ENCODE measurements at regions not wholly inside any gene's neighbourhood (a gene's known extent, or its start where the extent isn't known, plus 50 kb on each side); places are given as distances from the start of the nearest gene placed in this dataset.
"Not testable (repeated sequence)": the region's sequence is repeated elsewhere in the genome, so short reads cannot be mapped to it uniquely, and the experiment has no call there.

- DNase-seq, result no peak
Observed at GRCh38 chr2:167745667-167746066, 501.7 kb downstream of the STK39 start.

GRCh38 chr2:167739921-167740320 lies 507.5 kb downstream of the STK39 start:
- DNase-seq, result not testable (repeated sequence)

GRCh38 chr2:167733747-167734146 lies 513.6 kb downstream of the STK39 start:
- no peak for DNase-seq

- no peak for DNase-seq
Observed at GRCh38 chr2:167732326-167732725, 515.1 kb downstream of the STK39 start.

- no peak for DNase-seq
Observed at GRCh38 chr2:167729911-167730310, 517.5 kb downstream of the STK39 start.

GRCh38 chr2:167726788-167727187 lies 520.6 kb downstream of the STK39 start:
- no peak for DNase-seq

GRCh38 chr2:167721593-167721992 lies 525.8 kb downstream of the STK39 start:
- no peak for DNase-seq

- no peak for DNase-seq
Observed at GRCh38 chr2:167719410-167719809, 528.0 kb downstream of the STK39 start.

- no peak for DNase-seq
Observed at GRCh38 chr2:167718560-167718959, 528.8 kb downstream of the STK39 start.

- no peak for DNase-seq
Observed at GRCh38 chr2:167715932-167716331, 531.5 kb downstream of the STK39 start.

GRCh38 chr2:167715498-167715897 lies 531.9 kb downstream of the STK39 start:
- DNase-seq, result not testable (repeated sequence)

GRCh38 chr2:167712275-167712674 lies 535.1 kb downstream of the STK39 start:
- no peak for DNase-seq

GRCh38 chr2:167708998-167709397 lies 538.4 kb downstream of the STK39 start:
- DNase-seq, result no peak

- no peak for DNase-seq
Observed at GRCh38 chr2:167706800-167707199, 540.6 kb downstream of the STK39 start.

- DNase-seq, result no peak
Observed at GRCh38 chr2:167703441-167703840, 544.0 kb downstream of the STK39 start.

GRCh38 chr2:167702227-167702626 lies 545.2 kb downstream of the STK39 start:
- no peak for DNase-seq

GRCh38 chr2:167701651-167702050 lies 545.7 kb downstream of the STK39 start:
- no peak for DNase-seq

GRCh38 chr2:167697948-167698347 lies 549.4 kb downstream of the STK39 start:
- no peak for DNase-seq

GRCh38 chr2:167697194-167697593 lies 550.2 kb downstream of the STK39 start:
- DNase-seq, result no peak

- no peak for DNase-seq
Observed at GRCh38 chr2:167692936-167693335, 554.5 kb downstream of the STK39 start.

- no peak for DNase-seq
Observed at GRCh38 chr2:167692191-167692590, 555.2 kb downstream of the STK39 start.

- DNase-seq, result no peak
Observed at GRCh38 chr2:167689444-167689843, 558.0 kb downstream of the STK39 start.

GRCh38 chr2:167686691-167687090 lies 560.7 kb downstream of the STK39 start:
- no peak for DNase-seq

- DNase-seq, result no peak
Observed at GRCh38 chr2:167681234-167682015, 566.0 kb downstream of the STK39 start.

- no peak for DNase-seq
Observed at GRCh38 chr2:167678158-167678557, 569.2 kb downstream of the STK39 start.
